ENCODE measurements at regions not wholly inside any gene's neighbourhood (a gene's known extent, or its start where the extent isn't known, plus 50 kb on each side); places are given as distances from the start of the nearest gene placed in this dataset.

DNA sequence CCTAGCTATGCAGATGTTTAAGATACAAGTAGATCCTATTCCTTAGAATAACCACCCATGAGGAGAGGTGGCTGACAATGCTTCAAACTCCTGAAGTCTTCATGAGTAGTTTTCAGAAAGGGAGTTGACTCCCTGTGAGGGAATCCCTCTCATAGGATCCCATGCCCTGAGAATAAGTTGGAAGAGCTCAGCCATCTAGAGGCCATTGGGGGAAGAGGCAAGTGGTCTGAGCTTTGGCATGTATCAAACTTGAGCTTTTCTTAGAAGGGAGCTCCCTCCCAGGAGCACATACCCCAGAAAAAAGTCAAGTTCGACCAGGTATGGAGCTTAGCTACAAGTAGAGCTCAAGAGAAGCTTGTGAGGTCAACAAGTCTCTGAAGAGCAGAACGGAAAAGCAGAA lies 165.7 kb upstream of the RBM19 start:
- H3K4me1 ChIP-seq (ENCODE audit: control insufficient read depth, extremely low read depth, insufficient read depth, low read length), result no peaks in the 10 kb centered on the region
- no peak for TF ChIP-seq EZH2 (IDR thresholded peaks at IDR 0.05; ENCODE audit: low read length, missing control alignments)
- TF ChIP-seq, protein P1, sequence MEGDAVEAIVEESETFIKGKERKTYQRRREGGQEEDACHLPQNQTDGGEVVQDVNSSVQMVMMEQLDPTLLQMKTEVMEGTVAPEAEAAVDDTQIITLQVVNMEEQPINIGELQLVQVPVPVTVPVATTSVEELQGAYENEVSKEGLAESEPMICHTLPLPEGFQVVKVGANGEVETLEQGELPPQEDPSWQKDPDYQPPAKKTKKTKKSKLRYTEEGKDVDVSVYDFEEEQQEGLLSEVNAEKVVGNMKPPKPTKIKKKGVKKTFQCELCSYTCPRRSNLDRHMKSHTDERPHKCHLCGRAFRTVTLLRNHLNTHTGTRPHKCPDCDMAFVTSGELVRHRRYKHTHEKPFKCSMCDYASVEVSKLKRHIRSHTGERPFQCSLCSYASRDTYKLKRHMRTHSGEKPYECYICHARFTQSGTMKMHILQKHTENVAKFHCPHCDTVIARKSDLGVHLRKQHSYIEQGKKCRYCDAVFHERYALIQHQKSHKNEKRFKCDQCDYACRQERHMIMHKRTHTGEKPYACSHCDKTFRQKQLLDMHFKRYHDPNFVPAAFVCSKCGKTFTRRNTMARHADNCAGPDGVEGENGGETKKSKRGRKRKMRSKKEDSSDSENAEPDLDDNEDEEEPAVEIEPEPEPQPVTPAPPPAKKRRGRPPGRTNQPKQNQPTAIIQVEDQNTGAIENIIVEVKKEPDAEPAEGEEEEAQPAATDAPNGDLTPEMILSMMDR (conservative IDR thresholded peaks at IDR 0.05 in 1 of 2, IDR thresholded peaks at IDR 0.05 in 1 of 2; ENCODE audit: low read depth in 1 of 2, low read length in 2 of 2), result no peak
- no peak for DNase-seq (ENCODE audit: low read depth in 2 of 2)
- no peaks in the 10 kb centered on the region for H4K20me1 ChIP-seq (ENCODE audit: control insufficient read depth, extremely low read depth, insufficient read depth, low read length)
- H3K27me3 ChIP-seq (ENCODE audit: control insufficient read depth, insufficient read depth, low read length), result no peaks in the 10 kb centered on the region
- no peaks in the 10 kb centered on the region for H3K36me3 ChIP-seq (ENCODE audit: control insufficient read depth, insufficient read depth, low read length)
- H3K9ac ChIP-seq (ENCODE audit: insufficient read depth, low read length), result no peak overlapping the region
- no peaks in the 10 kb centered on the region for H3K9me3 ChIP-seq (ENCODE audit: control insufficient read depth, insufficient read depth, low read depth, low read length)
- no peak overlapping the region for H2AFZ ChIP-seq (ENCODE audit: low read length)
- no peak overlapping the region for H3K27ac ChIP-seq (ENCODE audit: insufficient read depth, low read length)
- no peak overlapping the region for H3K4me3 ChIP-seq (replicated peaks in 1 of 4; ENCODE audit: control extremely low read depth in 1 of 4, insufficient read depth in 1 of 4, low read depth in 3 of 4, low read length in 4 of 4)
- H3K4me2 ChIP-seq (ENCODE audit: extremely low read depth, insufficient read depth, low read length), result no peak overlapping the region
- H3K79me2 ChIP-seq (ENCODE audit: control insufficient read depth, insufficient read depth, low read length), result no peaks in the 10 kb centered on the region

DNA sequence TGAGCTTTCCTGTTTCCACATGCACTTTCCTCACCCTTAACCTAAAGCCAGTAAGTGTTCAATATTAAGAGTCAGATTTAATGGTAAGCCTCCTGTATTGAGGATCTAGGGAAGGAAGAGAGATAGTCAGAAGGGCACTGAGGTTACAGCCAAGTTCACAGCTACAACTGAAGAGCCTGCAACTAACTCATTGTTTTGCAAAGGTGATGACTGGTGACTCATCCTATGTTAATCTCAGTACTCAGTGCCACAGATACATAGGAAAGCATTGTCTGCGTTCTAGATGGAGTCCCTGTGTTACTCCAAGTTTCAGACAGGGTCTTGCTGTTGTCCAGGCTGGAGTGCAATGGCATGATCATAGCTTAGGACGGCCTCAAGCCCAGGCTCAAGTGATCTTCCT lies 157.0 kb upstream of the RBM19 start:
- Histone ChIP-seq H3K9me3 (ENCODE audit: control insufficient read depth, insufficient read depth, low read depth, low read length) (no peaks in the 10 kb centered on the region), H3K4me1 (ENCODE audit: control insufficient read depth, extremely low read depth, insufficient read depth, low read length) (no peaks in the 10 kb centered on the region)

DNA sequence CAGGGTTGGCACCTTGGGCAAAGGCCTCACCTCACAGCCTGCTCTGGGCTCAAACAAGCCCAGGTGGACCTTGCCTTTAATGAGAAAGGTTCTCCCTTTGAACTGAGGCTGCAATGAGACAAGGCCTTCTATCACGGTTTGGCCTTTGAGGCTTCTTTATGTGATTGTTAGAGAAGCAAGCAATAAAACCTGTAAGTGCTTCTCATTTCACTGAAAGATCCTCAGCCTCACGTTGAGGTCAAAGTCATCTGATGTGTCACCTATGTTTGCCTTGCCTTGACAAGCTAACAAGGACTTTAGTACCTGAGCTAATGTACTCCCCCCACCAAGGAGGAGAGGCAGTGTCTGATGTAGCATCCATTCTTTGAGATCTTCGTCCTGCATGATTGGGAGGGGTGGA lies 155.9 kb upstream of the RBM19 start:
- Histone ChIP-seq H3K36me3 (ENCODE audit: control insufficient read depth, insufficient read depth, low read length) (no peaks in the 10 kb centered on the region), H3K9ac (ENCODE audit: insufficient read depth, low read length) (no peak overlapping the region), H3K27me3 (ENCODE audit: control insufficient read depth, insufficient read depth, low read length) (no peaks in the 10 kb centered on the region), H2AFZ (ENCODE audit: low read length) (no peak overlapping the region), H3K4me3 (replicated peaks in 1 of 4; ENCODE audit: control extremely low read depth in 1 of 4, insufficient read depth in 1 of 4, low read depth in 3 of 4, low read length in 4 of 4) (no peak overlapping the region), H3K27ac (ENCODE audit: insufficient read depth, low read length) (no peak overlapping the region), H3K9me3 (ENCODE audit: control insufficient read depth, insufficient read depth, low read depth, low read length) (no peaks in the 10 kb centered on the region), H4K20me1 (ENCODE audit: control insufficient read depth, extremely low read depth, insufficient read depth, low read length) (no peaks in the 10 kb centered on the region), H3K79me2 (ENCODE audit: control insufficient read depth, insufficient read depth, low read length) (no peaks in the 10 kb centered on the region), H3K4me2 (ENCODE audit: extremely low read depth, insufficient read depth, low read length) (no peak overlapping the region), H3K4me1 (ENCODE audit: control insufficient read depth, extremely low read depth, insufficient read depth, low read length) (no peaks in the 10 kb centered on the region)
- no peak for DNase-seq (ENCODE audit: low read depth in 2 of 2)
- TF ChIP-seq, protein P1 (conservative IDR thresholded peaks at IDR 0.05 in 1 of 2, IDR thresholded peaks at IDR 0.05 in 1 of 2; ENCODE audit: low read depth in 1 of 2, low read length in 2 of 2), result no peak
- TF ChIP-seq EZH2 (IDR thresholded peaks at IDR 0.05; ENCODE audit: low read length, missing control alignments), result no peak

More for the DNA sequence above, 157.0 kb upstream of the RBM19 start:
- H3K4me3 ChIP-seq (replicated peaks in 1 of 4; ENCODE audit: control extremely low read depth in 1 of 4, insufficient read depth in 1 of 4, low read depth in 3 of 4, low read length in 4 of 4), result no peak overlapping the region
- no peak overlapping the region for H3K4me2 ChIP-seq (ENCODE audit: extremely low read depth, insufficient read depth, low read length)
- no peak for TF ChIP-seq EZH2 (IDR thresholded peaks at IDR 0.05; ENCODE audit: low read length, missing control alignments)
- TF ChIP-seq, protein P1 (conservative IDR thresholded peaks at IDR 0.05 in 1 of 2, IDR thresholded peaks at IDR 0.05 in 1 of 2; ENCODE audit: low read depth in 1 of 2, low read length in 2 of 2), result no peak
- no peaks in the 10 kb centered on the region for H4K20me1 ChIP-seq (ENCODE audit: control insufficient read depth, extremely low read depth, insufficient read depth, low read length)
- DNase-seq (ENCODE audit: low read depth in 2 of 2), result no peak
- no peak overlapping the region for H3K27ac ChIP-seq (ENCODE audit: insufficient read depth, low read length)
- no peaks in the 10 kb centered on the region for H3K36me3 ChIP-seq (ENCODE audit: control insufficient read depth, insufficient read depth, low read length)
- H3K9ac ChIP-seq (ENCODE audit: insufficient read depth, low read length), result no peak overlapping the region
- no peaks in the 10 kb centered on the region for H3K27me3 ChIP-seq (ENCODE audit: control insufficient read depth, insufficient read depth, low read length)
- H3K79me2 ChIP-seq (ENCODE audit: control insufficient read depth, insufficient read depth, low read length), result no peaks in the 10 kb centered on the region
- no peak overlapping the region for H2AFZ ChIP-seq (ENCODE audit: low read length)
